AG08396 (cell line): ENCODE measurements at regions not wholly inside any gene's neighbourhood (a gene's known extent, or its start where the extent isn't known, plus 50 kb on each side); places are given as distances from the start of the nearest gene placed in this dataset.
"Not testable (repeated sequence)": the region's sequence is repeated elsewhere in the genome, so short reads cannot be mapped to it uniquely, and the experiment has no call there.

ENCODE experiments used
- DNase-seq: peaks from one replicate; pipeline ENCODE4 v3.0.0; 2012; ENCODE audit warnings: low spot score, mixed read lengths

GRCh38 chr4:103307453-103308247 lies 109.5 kb upstream of the CENPE start:
- DNase-seq, result no peak

DNA sequence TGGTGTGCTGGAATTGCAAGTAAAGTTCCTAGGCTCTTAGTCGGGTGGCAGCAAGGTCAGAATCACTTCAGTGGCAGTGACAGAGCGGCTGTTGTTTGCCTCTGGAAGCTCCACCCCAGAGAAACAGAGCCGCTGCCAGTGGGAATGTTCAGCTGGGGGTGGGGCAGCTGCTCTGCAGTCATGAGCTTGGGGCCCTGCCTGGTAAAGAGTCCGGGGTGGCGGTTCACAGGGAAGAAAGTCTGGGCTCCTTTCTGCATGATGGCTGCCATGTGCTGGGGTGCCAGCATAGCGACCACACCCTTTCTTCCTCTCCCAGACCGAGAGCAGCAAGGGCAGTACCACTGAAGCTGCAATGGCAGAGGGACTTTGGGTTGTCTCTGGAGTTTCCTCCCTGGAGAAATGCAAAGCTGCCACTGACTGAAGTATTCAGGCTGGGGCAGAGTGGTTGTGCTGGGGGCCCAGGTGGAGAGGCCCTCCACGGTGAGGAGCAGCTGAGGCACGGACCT lies 108.8 kb upstream of the CENPE start:
- DNase-seq, result no peak

DNA sequence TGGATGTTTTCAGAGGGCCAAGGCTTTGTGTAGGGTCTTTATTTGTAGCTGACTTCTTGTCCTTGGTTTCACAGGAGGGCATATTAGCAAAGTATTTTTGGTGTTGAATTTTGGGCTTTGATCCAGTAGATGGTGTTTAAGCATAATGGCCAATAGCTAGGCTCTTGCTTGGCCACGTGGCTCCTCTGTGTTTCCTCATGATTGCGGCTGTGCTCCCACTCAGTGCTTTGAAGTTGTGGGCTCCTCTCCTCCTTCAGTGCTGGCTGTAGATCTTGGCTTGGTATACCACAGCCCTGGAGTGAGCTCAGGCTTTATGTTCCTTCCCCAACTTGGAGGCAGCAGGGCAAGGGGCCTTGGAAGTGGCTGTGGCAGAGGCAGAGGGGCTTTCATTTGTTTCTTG lies 107.2 kb upstream of the CENPE start:
- no peak for DNase-seq

DNA sequence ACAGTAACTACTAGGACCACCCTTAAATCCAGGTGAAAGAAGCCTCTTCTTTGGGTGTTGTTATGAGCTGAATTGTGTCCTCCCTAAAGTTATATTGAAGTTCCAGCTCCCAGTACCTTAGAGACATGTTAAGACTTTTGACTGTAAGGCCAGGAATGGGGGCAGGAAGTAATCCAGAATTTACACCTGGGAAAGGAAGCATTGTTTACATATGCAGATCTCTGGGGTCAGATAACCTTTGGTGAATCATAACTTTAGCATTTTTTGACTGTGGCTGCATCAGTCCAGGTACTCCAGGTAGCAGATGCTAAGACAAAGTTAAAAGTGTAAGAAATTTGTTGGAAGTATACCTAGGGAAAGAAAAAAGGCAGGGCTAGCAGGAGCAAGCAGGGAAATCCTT lies 104.9 kb upstream of the CENPE start:
- DNase-seq, result no peak

GRCh38 chr4:103292959-103293358 lies 94.8 kb upstream of the CENPE start:
- DNase-seq, result no peak

DNA sequence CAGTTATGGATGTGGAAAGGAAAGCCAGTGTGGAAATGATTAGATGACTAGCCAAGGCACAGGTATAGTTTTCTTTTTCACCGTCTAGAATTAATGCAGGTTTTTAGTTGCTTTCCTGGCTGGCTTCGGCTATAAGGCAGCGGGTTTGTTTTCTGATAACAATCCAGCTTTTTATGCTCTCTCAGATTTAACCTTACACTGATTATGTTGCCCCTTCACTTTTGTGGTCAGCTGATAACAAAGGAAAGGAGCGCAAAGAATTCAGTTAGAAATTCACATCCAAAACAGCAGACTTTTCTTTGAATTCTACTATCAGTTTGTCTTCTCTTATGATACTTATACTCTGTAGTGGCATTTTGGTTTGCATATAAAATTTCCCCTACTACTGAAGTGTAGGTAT lies 94.2 kb upstream of the CENPE start:
- DNase-seq, result no peak

DNA sequence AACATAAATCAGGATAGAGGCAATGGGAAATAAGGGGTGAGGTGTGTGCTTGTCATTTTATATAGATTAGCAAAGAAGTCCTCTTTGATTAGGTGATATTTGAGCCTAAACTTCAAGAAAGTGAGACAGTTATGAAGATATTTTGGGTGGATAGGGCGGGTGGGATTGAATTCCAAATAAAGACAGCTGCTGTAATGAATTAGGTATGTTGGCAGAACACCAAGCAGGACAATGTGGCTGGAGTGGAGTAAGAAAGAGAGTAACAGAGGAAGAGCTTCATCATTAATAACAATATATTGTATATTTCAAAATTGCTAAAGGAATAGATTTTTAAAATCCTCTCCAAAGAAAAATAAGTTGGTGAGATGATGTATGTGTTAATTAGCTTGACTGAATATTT lies 91.0 kb upstream of the CENPE start:
- no peak for DNase-seq

GRCh38 chr4:103272174-103272573 lies 74.0 kb upstream of the CENPE start:
- DNase-seq, result no peak

GRCh38 chr4:103268746-103269145 lies 70.6 kb upstream of the CENPE start:
- DNase-seq, result no peak

DNA sequence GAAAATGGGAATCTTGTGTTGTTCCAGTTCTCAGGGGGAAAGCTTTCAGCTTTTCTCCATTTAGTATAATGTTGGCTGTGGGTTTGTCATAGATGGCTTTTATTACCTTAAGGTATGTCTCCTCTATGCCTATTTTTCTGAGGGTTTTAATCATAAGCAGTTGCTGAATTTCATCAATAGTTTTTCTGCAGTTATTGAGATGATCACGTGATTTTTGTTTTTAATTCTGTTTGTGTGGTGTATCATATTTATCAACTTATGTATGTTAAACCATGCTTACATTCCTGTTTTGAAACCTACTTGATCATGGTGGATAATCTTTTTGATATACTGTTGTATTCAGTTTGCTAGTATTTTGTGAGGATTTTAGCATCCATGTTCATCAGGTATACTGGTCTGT lies 66.8 kb upstream of the CENPE start:
- no peak for DNase-seq

DNA sequence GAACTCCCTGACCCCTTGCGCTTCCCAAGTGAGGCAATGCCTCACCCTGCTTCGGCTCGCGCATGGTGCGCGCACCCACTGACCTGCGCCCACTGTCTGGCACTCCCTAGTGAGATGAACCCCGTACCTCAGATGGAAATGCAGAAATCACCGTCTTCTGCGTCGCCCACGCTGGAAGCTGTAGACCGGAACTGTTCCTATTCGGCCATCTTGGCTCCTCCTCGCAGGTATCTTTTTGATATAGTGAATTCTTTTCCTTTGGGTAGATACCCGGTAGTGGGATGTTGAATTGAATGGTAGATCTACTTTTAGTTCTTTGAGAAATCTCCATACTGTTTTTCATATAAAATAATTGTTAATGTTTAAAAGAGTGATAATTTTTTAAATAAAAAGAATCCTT lies 57.9 kb upstream of the CENPE start:
- DNase-seq, result not testable (repeated sequence)
